Mucosa of descending colon (tissue), 3 donors: ENCODE measurements at regions not wholly inside any gene's neighbourhood (a gene's known extent, or its start where the extent isn't known, plus 50 kb on each side); places are given as distances from the start of the nearest gene placed in this dataset.
A peak's percentile ranks its signal among the peaks of the same experiment; 100 is the strongest.

Source experiments
- ATAC-seq: fragments of 200-7000 bp; cut with Tn5 transposase; one replicate; pipeline ENCODE4 v1.9.1; 2020; ENCODE audit warnings: mild to moderate bottlenecking, moderate library complexity
- DNase-seq, 3 donors: peaks; one replicate each; pipeline ENCODE4 v3.0.0-alpha.2; 2020
- H3K36me3 ChIP-seq: fragments of 200-600 bp; one replicate; pipeline ENCODE4 v1.8.0; 2021; ENCODE audit warnings: low read depth, mild to moderate bottlenecking
- H3K4me1 ChIP-seq: fragments of 200-600 bp; one replicate; pipeline ENCODE4 v1.8.0; 2021; ENCODE audit warnings: low read depth, mild to moderate bottlenecking
- H3K4me3 ChIP-seq: fragments of 200-600 bp; one replicate; pipeline ENCODE4 v1.8.0; 2021; ENCODE audit warnings: mild to moderate bottlenecking
- H3K9me3 ChIP-seq: fragments of 200-600 bp; one replicate; pipeline ENCODE4 v1.8.0; 2021; ENCODE audit warnings: mild to moderate bottlenecking
- intact Hi-C, 2 donors: fragments of 100-400 bp; cut with DNase I in 1 of 2; cut with micrococcal nuclease in 1 of 2; formaldehyde crosslinking; loops; one replicate each; pipeline versions ENCODE4 v1.11.0 to v1.11.1; 2022; cut with DNase I, micrococcal nuclease
- TF ChIP-seq, protein P1 (sequence below): fragments of 200-600 bp; IDR thresholded peaks from one replicate; pipeline ENCODE4 v1.8.0; 2022; ENCODE audit warnings: antibody characterized with exemption, mild to moderate bottlenecking
- donor health status: DM: no; HTN: no; CAD: no; lungs with moderate emphysema.
- donor health status: DM: no; HTN: no; CAD: no.
- donor health status: DM: no; HTN: yes; CAD: no.

DNA sequence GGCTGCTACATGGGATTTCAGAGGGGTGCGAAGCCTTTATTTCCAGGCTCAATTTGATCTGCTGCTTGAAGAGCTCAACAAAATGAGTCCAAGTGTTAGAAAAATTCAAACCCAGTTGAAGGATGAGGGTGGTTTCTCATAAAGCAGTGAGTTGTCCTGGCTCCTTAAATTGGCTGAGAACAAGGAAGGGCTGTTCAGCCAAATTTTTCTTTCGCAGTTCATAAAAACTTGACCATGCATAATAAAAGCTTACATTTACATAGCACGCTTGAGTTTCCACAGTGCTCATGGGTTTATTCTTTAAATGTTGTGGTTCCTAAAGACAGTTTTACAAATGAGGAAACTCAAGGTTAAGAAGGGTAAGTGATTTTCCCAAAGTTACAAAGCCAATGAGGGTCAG, 174.4 kb upstream of the FOXA2 start:
- TF ChIP-seq, protein P1, sequence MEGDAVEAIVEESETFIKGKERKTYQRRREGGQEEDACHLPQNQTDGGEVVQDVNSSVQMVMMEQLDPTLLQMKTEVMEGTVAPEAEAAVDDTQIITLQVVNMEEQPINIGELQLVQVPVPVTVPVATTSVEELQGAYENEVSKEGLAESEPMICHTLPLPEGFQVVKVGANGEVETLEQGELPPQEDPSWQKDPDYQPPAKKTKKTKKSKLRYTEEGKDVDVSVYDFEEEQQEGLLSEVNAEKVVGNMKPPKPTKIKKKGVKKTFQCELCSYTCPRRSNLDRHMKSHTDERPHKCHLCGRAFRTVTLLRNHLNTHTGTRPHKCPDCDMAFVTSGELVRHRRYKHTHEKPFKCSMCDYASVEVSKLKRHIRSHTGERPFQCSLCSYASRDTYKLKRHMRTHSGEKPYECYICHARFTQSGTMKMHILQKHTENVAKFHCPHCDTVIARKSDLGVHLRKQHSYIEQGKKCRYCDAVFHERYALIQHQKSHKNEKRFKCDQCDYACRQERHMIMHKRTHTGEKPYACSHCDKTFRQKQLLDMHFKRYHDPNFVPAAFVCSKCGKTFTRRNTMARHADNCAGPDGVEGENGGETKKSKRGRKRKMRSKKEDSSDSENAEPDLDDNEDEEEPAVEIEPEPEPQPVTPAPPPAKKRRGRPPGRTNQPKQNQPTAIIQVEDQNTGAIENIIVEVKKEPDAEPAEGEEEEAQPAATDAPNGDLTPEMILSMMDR: no peak
- intact Hi-C loops: no loop called here
- no peaks in the 10 kb centered on the region for H3K36me3 ChIP-seq
- H3K9me3 ChIP-seq: no peaks in the 10 kb centered on the region
- ATAC-seq (no peak), DNase-seq (no peak)
- H3K4me1 ChIP-seq: no peaks in the 10 kb centered on the region
- no peak overlapping the region for H3K4me3 ChIP-seq

DNA sequence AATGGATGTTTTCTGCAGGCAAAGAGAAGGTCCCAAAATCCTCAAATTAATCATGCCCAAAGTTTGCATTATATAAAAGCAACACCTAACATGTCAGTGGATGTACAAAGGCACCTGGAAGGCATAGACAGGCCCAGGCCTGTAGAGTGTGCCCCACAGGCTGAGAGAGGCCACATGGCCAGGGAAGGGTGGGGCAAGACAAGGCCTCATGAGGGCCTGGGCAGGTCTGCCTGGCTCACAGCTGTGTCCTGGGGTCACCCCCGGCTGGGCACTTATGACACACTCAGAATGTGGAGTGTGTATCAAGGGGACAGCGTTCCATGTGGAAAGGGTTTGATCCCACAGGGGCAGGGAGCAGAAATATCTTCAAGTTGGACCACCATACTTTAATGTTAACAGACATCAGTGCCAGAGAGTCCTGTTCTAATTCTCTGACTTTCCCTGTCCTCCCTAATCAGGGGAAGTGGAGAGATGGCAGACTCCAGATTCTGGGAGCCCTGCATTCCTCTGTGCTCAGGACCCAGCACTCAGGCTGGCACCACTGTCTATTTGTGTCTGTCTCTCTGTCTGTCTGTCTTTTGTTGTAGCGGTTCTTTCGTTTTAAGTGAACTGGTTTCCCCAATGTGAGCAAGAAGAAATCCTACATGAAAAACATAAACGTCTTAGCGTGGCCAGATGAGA, 178.3 kb upstream of the FOXA2 start:
- TF ChIP-seq, protein P1: no peak
- no peak overlapping the region for H3K4me3 ChIP-seq
- DNase-seq (no peak), ATAC-seq (peak; percentile 54)
- H3K9me3 ChIP-seq: no peaks in the 10 kb centered on the region
- no peaks in the 10 kb centered on the region for H3K36me3 ChIP-seq
- no peaks in the 10 kb centered on the region for H3K4me1 ChIP-seq
- intact Hi-C loops: no loop called here

DNA sequence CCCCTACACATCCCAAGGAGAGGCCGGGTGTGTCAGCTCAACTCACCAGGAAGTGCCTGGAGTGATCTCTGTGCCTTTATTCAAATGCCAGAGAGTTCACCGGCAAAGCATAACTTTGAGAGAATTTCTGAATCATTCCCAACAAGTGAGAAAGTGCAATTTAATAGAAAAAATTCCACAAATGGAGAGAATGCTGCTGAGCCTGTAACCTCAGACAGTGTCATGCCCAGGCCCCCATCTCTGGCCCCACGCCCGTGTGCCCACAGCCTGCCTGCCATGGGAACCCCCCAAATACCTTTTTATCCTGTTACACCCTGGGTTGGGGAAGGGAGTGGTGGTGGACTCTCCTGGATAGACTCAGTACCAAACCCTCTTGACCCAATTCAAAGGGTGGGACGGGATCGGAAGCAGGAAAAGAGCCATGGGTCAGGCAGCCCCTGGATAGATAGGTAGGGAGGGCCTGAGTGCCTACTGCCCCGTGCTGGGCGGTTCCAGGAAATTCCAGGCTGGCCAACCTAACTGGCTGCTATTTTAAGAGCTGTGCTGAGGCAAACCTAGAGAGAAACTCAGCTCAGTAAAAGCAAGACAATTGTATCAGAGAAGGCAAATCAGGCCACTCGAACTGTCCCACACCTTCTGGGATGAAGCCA, 179.0 kb upstream of the FOXA2 start:
- Histone ChIP-seq H3K9me3 (no peaks in the 10 kb centered on the region), H3K4me1 (no peaks in the 10 kb centered on the region), H3K4me3 (no peak overlapping the region), H3K36me3 (no peaks in the 10 kb centered on the region)
- intact Hi-C loops: no loop called here
- peak; percentile 79 for ATAC-seq
- DNase-seq: no peak
- TF ChIP-seq, protein P1: no peak

DNA sequence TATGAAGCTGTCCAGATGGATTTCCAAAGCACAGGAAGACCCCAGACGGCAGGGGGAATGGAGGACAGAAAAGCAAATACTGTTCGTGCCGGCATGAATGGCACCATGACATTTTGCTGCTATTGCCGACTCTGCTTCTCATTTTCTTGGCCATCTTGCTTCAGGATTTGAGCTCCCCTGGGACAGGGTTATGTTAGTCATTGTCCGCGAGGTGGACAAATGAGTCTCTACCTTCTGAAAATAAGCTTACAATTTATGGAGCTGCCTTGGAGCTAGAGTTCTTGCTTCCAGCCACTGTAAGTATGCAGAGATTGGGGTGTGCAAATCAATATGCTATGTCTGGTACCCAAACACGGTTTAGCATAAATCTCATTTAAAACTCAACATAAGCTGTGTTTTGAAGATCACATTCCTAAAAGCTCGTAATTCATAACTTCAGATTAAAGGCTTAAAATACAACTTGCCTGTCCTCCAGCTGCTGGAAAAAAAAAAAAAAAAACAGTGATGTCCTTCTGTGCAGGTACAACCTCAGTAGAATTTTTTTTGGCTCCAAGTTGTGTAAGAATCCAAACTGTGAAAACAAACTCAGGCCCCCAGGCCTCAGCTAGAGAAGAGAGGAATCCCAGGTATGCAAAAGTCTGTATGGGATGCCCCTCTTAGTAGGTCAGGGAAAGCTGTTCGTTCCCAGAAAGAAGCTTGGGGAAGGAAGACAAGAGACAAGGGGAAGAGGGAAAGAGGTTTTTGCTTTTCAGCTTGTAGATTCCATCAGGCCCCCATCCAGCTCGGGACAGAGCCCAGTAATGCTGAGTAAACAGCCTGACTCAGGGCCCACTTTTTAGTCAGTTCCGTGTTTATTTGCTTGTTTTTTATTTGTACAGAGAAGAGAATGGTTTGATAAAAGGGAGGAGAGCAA, 184.2 kb upstream of the FOXA2 start:
- intact Hi-C loops: no loop called here
- DNase-seq (no peak), ATAC-seq (no peak)
- no peaks in the 10 kb centered on the region for H3K9me3 ChIP-seq
- H3K4me3 ChIP-seq: no peak overlapping the region
- TF ChIP-seq, protein P1: no peak
- peaks cover 2% of the 10 kb centered on the region for H3K4me1 ChIP-seq
- no peaks in the 10 kb centered on the region for H3K36me3 ChIP-seq

DNA sequence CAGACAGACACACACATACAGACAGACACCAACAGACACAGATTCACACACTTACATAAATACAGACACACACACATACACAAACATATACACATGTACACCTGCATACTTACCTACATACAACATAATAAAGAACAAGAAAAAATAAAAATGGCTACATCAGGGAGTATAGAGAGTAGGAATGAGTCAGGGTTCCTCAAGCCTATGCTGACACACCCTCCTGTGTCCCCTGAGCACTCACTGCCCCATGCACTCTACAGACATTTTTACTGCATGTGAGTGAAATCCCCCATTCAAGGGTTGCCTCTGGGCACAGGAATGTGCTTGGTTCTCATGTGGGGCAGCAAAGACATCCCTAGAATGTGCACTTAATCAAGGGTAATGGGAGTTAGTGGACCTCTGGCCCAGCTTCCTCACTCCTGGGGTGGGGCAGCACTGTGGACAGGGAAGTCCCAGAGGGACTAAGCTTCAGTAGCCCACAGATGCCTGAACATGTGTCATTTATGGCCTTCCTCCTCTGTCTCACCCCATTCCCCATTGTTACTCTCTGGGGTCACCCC, 185.9 kb upstream of the FOXA2 start:
- no peak for DNase-seq
- TF ChIP-seq, protein P1: no peak
- Histone ChIP-seq H3K9me3 (no peaks in the 10 kb centered on the region), H3K36me3 (no peaks in the 10 kb centered on the region), H3K4me3 (no peak overlapping the region), H3K4me1 (peaks cover 2% of the 10 kb centered on the region)
- peak; percentile 44 for ATAC-seq
- intact Hi-C loops: no loop called here
